ENCODE measurements at regions not wholly inside any gene's neighbourhood (a gene's known extent, or its start where the extent isn't known, plus 50 kb on each side); places are given as distances from the start of the nearest gene placed in this dataset.
"Not testable (repeated sequence)": the region's sequence is repeated elsewhere in the genome, so short reads cannot be mapped to it uniquely, and the experiment has no call there.

GRCh38 chr13:108003626-108004025 lies 211.7 kb downstream of the LIG4 start:
- DNase-seq (ENCODE audit: low spot score) = peak; percentile 10

- no peak for DNase-seq (ENCODE audit: low spot score)
Measured at GRCh38 chr13:108000998-108001397, 214.3 kb downstream of the LIG4 start.

GRCh38 chr13:107999751-108000150 lies 215.6 kb downstream of the LIG4 start:
- peak; percentile 62 for DNase-seq (ENCODE audit: low spot score)

GRCh38 chr13:107994137-107994536 lies 221.2 kb downstream of the LIG4 start:
- DNase-seq (ENCODE audit: low spot score) = no peak

GRCh38 chr13:107993239-107993949 lies 221.9 kb downstream of the LIG4 start:
- peak; percentile 53 for DNase-seq (ENCODE audit: low spot score)

GRCh38 chr13:107992542-107992941 lies 222.8 kb downstream of the LIG4 start:
- peak; percentile 67 for DNase-seq (ENCODE audit: low spot score)

GRCh38 chr13:107977071-107977574 lies 238.2 kb downstream of the LIG4 start:
- DNase-seq (ENCODE audit: low spot score) = no peak

- DNase-seq (ENCODE audit: low spot score) = no peak
Measured at GRCh38 chr13:107976628-107977027, 238.7 kb downstream of the LIG4 start.

GRCh38 chr13:107974409-107974808 lies 240.9 kb downstream of the LIG4 start:
- no peak for DNase-seq (ENCODE audit: low spot score)

GRCh38 chr13:107969546-107969945 lies 245.8 kb downstream of the LIG4 start:
- no peak for DNase-seq (ENCODE audit: low spot score)

GRCh38 chr13:107968470-107968869 lies 246.9 kb downstream of the LIG4 start:
- DNase-seq (ENCODE audit: low spot score) = no peak

GRCh38 chr13:107964395-107964794 lies 250.9 kb downstream of the LIG4 start:
- no peak for DNase-seq (ENCODE audit: low spot score)

GRCh38 chr13:107961849-107962608 lies 253.3 kb downstream of the LIG4 start:
- DNase-seq (ENCODE audit: low spot score) = no peak

- DNase-seq (ENCODE audit: low spot score) = no peak
Measured at GRCh38 chr13:107960301-107960700, 255.0 kb downstream of the LIG4 start.

- DNase-seq (ENCODE audit: low spot score) = no peak
Measured at GRCh38 chr13:107956889-107957288, 258.4 kb downstream of the LIG4 start.

GRCh38 chr13:107942030-107942617 lies 273.2 kb downstream of the LIG4 start:
- no peak for DNase-seq (ENCODE audit: low spot score)

GRCh38 chr13:107941345-107942029 lies 273.8 kb downstream of the LIG4 start:
- no peak for DNase-seq (ENCODE audit: low spot score)

GRCh38 chr13:107937848-107938247 lies 277.5 kb downstream of the LIG4 start:
- no peak for DNase-seq (ENCODE audit: low spot score)

GRCh38 chr13:107931056-107931455 lies 284.3 kb downstream of the LIG4 start:
- DNase-seq (ENCODE audit: low spot score) = no peak

GRCh38 chr13:107928762-107929161 lies 286.6 kb downstream of the LIG4 start:
- peak; percentile 45 for DNase-seq (ENCODE audit: low spot score)

GRCh38 chr13:107927557-107927956 lies 287.8 kb downstream of the LIG4 start:
- DNase-seq (ENCODE audit: low spot score) = no peak

GRCh38 chr13:107926515-107926914 lies 288.8 kb downstream of the LIG4 start:
- DNase-seq (ENCODE audit: low spot score) = not testable (repeated sequence)
